ENCODE measurements at regions not wholly inside any gene's neighbourhood (a gene's known extent, or its start where the extent isn't known, plus 50 kb on each side); places are given as distances from the start of the nearest gene placed in this dataset.

- TF ChIP-seq POLR2A (IDR thresholded peaks at IDR 0.05; ENCODE audit: low read length) = no peak
- no peak for TF ChIP-seq GATA1 (IDR thresholded peaks at IDR 0.05; ENCODE audit: low read depth, low read length)
Observed at GRCh38 chr6:1473598-1473997, 84.2 kb downstream of the FOXF2 start.
